IPS DF 4.7 (cell line): ENCODE measurements at regions not wholly inside any gene's neighbourhood (a gene's known extent, or its start where the extent isn't known, plus 50 kb on each side); places are given as distances from the start of the nearest gene placed in this dataset.
"Not testable (repeated sequence)": the region's sequence is repeated elsewhere in the genome, so short reads cannot be mapped to it uniquely, and the experiment has no call there.

Experiments used
- DNase-seq: peaks from one replicate; pipeline ENCODE4 v3.0.0-alpha.2; 2013; ENCODE audit warnings: low spot score; ENCODE audit errors: extremely low read depth

GRCh38 chr5:102617191-102618187, 118.7 kb upstream of the SLCO6A1 start:
- DNase-seq: no peak

GRCh38 chr5:102622262-102622661, 123.5 kb upstream of the SLCO6A1 start:
- DNase-seq: no peak

- no peak for DNase-seq
Measured at GRCh38 chr5:102623329-102624065, 124.7 kb upstream of the SLCO6A1 start.

- DNase-seq: no peak
Measured at GRCh38 chr5:102624405-102624804, 125.6 kb upstream of the SLCO6A1 start.

GRCh38 chr5:102625468-102625867, 126.7 kb upstream of the SLCO6A1 start:
- DNase-seq: no peak

GRCh38 chr5:102625928-102626327, 127.1 kb upstream of the SLCO6A1 start:
- DNase-seq: no peak

- no peak for DNase-seq
Measured at GRCh38 chr5:102627315-102627714, 127.8 kb upstream of the PAM start.

GRCh38 chr5:102628441-102629175, 126.5 kb upstream of the PAM start:
- DNase-seq: no peak

- DNase-seq: no peak
Measured at GRCh38 chr5:102629827-102630605, 125.1 kb upstream of the PAM start.

- DNase-seq: not testable (repeated sequence)
Measured at GRCh38 chr5:102635399-102635798, 119.7 kb upstream of the PAM start.

- DNase-seq: no peak
Measured at GRCh38 chr5:102638316-102638715, 116.8 kb upstream of the PAM start.

GRCh38 chr5:102638912-102639652, 116.0 kb upstream of the PAM start:
- DNase-seq: no peak

- no peak for DNase-seq
Measured at GRCh38 chr5:102649731-102650130, 105.4 kb upstream of the PAM start.

GRCh38 chr5:102651466-102651865, 103.6 kb upstream of the PAM start:
- no peak for DNase-seq

- DNase-seq: no peak
Measured at GRCh38 chr5:102654559-102655349, 100.4 kb upstream of the PAM start.

- DNase-seq: no peak
Measured at GRCh38 chr5:102659151-102659550, 96.0 kb upstream of the PAM start.

GRCh38 chr5:102660111-102660510, 95.0 kb upstream of the PAM start:
- no peak for DNase-seq

GRCh38 chr5:102663749-102664530, 91.2 kb upstream of the PAM start:
- DNase-seq: no peak
